Gastroesophageal sphincter (tissue), 3 donors: ENCODE measurements at regions not wholly inside any gene's neighbourhood (a gene's known extent, or its start where the extent isn't known, plus 50 kb on each side); places are given as distances from the start of the nearest gene placed in this dataset.

Source experiments
- CTCF ChIP-seq, 4 experiments: fragments of 200-600 bp in 2 of 4; fragments of 450-650 bp in 2 of 4; sonication (generic) in 1 of 4; IDR thresholded peaks; one replicate each; pipeline ENCODE4 v1.5.1; 2017 to 2019; ENCODE audit warnings: antibody characterized with exemption in 4 of 4, mild to moderate bottlenecking in 2 of 4, moderate library complexity in 2 of 4
- EP300 ChIP-seq: sonication (generic); formaldehyde crosslinking; IDR thresholded peaks from one replicate; pipeline ENCODE4 v1.6.1; 2017; ENCODE audit warnings: antibody characterized with exemption, mild to moderate bottlenecking
- POLR2A ChIP-seq, 2 donors: fragments of 450-650 bp; IDR thresholded peaks; one replicate each; pipeline ENCODE4 v1.6.1; 2017; ENCODE audit warnings: antibody characterized with exemption in 2 of 2, mild to moderate bottlenecking in 2 of 2, moderate library complexity in 1 of 2
- POLR2AphosphoS5 ChIP-seq: sonication (generic); formaldehyde crosslinking; IDR thresholded peaks from one replicate; pipeline ENCODE4 v1.6.1; 2017; ENCODE audit warnings: antibody characterized with exemption

GRCh38 chr21:31596055-31596454 lies 63.4 kb upstream of the SOD1 start:
- TF ChIP-seq CTCF (IDR thresholded peaks at IDR 0.05): no peak
- TF ChIP-seq EP300: no peak
- no peak for TF ChIP-seq POLR2A (IDR thresholded peaks at IDR 0.05)
- TF ChIP-seq POLR2AphosphoS5: no peak
